PC-9 (cell line): ENCODE measurements at regions not wholly inside any gene's neighbourhood (a gene's known extent, or its start where the extent isn't known, plus 50 kb on each side); places are given as distances from the start of the nearest gene placed in this dataset.

Source experiments
- CTCF ChIP-seq: fragments of 200-600 bp; sonication (generic); conservative IDR thresholded peaks from 2 replicates; pipeline ENCODE4 v1.6.1; 2017; ENCODE audit warnings: mixed run types, antibody characterized with exemption, mild to moderate bottlenecking, moderate library complexity
- EZH2 ChIP-seq: fragments of 200-600 bp; sonication (generic); IDR thresholded peaks from 2 replicates; pipeline ENCODE4 v1.8.0; 2017; ENCODE audit warnings: antibody characterized with exemption, low read depth

GRCh38 chr9:91157883-91158282 is 203.8 kb downstream of the AUH start:
- TF ChIP-seq CTCF (no peak), EZH2 (no peak)
